Fibroblast of villous mesenchyme (primary cell): ENCODE measurements at regions not wholly inside any gene's neighbourhood (a gene's known extent, or its start where the extent isn't known, plus 50 kb on each side); places are given as distances from the start of the nearest gene placed in this dataset.

Experiments
- DNase-seq: peaks from one replicate; pipeline ENCODE4 v3.0.0-alpha.2; 2010; ENCODE audit warnings: low read depth
- H3K4me3 ChIP-seq: 2 replicates; pipeline ENCODE4 v1.5.1; 2011; ENCODE audit warnings: low read depth, mild to moderate bottlenecking, low read length
- CTCF ChIP-seq: IDR thresholded peaks from 2 replicates; pipeline ENCODE4 v1.5.1; 2012; ENCODE audit warnings: low read depth, mild to moderate bottlenecking, low read length; ENCODE audit not compliant: insufficient read depth

DNA sequence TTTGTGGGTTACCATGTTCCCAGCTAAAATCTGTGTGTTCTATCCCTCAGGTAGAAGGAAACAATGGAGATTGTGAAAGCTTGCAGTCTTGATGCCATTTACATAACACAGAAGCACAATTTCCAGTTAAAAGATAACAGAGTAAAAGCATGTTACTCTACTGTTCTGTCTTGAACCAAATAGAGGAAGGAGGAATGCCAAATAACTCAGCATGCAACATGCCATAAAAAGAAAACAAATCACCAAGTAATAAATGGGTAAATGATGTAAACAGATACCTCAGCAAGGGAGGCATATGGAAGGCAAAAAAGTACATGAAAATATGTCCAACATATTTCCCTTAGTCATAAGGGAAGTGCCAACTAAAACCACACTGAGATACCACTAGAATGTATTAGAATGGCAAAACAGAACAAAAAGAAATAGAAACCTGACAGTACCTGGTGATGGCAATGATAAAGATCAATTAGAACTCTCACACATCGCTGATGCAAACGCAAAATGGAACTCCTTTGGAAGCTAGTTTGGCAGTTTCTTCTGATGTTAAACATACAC lies 502.6 kb upstream of the HS3ST1 start:
- no peak for DNase-seq
- TF ChIP-seq CTCF = no peak
- no peak overlapping the region for H3K4me3 ChIP-seq

GRCh38 chr4:11929080-11929479 lies 500.4 kb upstream of the HS3ST1 start:
- no peak for DNase-seq
- no peak overlapping the region for H3K4me3 ChIP-seq
- TF ChIP-seq CTCF = no peak

DNA sequence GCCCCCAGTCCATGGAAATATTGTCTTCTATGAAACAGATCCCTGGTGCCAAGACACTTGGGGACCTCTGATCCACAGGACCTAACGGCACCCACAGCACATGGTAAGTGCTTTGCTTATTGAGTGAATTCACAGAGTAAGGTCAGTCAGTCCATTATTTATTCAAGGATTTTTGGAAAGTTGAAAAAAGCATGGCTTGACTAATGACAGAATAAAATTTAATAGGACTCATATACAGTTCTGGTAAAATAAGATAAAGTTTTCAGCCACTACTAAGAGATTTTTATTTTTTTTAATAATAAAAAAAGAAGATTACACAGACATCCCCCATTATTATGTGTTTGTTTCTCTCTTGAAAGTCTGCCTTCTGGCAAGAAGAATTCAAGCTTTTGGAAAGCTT lies 490.6 kb upstream of the HS3ST1 start:
- no peak for DNase-seq
- TF ChIP-seq CTCF = no peak

DNA sequence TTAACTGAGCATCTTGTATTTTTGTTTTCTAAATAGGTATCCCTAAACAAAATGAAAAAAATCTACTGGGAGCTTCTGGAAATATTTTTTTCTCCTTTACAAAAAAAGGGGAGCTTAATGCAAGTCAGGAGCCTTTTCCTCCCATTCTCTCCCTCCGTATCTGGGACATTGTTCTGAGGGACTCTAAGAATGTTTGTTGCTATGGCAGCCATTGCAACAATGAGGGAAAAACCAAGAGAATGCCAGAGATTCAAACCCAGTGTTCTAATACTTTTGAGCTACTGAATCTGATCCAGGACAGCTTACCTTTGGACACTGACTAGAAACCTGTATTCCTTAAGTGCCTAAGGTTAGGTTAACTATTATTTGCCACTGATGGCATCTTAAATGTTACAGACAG lies 485.7 kb upstream of the HS3ST1 start:
- DNase-seq = no peak
- H3K4me3 ChIP-seq = no peak overlapping the region
- no peak for TF ChIP-seq CTCF

More for the DNA sequence above, 490.6 kb upstream of the HS3ST1 start:
- H3K4me3 ChIP-seq = no peak overlapping the region

GRCh38 chr4:11912886-11913285 lies 484.2 kb upstream of the HS3ST1 start:
- no peak overlapping the region for H3K4me3 ChIP-seq
- no peak for DNase-seq
- no peak for TF ChIP-seq CTCF

GRCh38 chr4:11910812-11911211 lies 482.1 kb upstream of the HS3ST1 start:
- no peak overlapping the region for H3K4me3 ChIP-seq
- no peak for DNase-seq
- no peak for TF ChIP-seq CTCF

DNA sequence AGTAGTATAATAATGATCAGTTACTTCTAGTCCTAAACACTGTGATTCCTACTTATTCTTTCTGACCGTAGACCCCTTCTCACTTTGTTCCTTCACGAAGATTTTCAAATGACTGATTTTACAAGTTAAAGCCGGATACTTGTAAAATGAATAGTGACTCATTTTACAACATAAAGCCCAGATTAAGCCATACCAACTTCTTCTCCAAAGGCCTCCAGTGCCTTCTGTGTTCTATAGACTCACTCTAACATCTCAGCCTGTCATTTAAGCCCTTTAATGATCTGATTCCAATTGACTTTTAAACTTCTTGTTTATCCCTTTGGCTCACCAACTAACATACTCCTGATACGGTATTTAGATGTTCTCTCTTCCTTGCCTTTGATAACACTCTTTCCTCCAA lies 480.0 kb upstream of the HS3ST1 start:
- no peak overlapping the region for H3K4me3 ChIP-seq
- no peak for TF ChIP-seq CTCF
- no peak for DNase-seq
